Keratinocyte (primary cell): ENCODE measurements at regions not wholly inside any gene's neighbourhood (a gene's known extent, or its start where the extent isn't known, plus 50 kb on each side); places are given as distances from the start of the nearest gene placed in this dataset.

Experiments
- DNase-seq: peaks from one replicate; pipeline ENCODE4 v3.0.0-alpha.2; 2011; ENCODE audit warnings: low read depth, missing footprints, low spot score
- FAIRE-seq: peaks from 2 replicates; lab custom pipeline; 2011; peaks lifted over from hg19 to GRCh38; lab: Jason Lieb, UNC
- H2AFZ ChIP-seq: 2 replicates; pipeline ENCODE4 v1.6.0; 2012; ENCODE audit warnings: low read length, control low read depth, inconsistent platforms; ENCODE audit not compliant: control insufficient read depth
- H3K27ac ChIP-seq: 2 replicates; pipeline ENCODE4 v1.5.1; 2011; ENCODE audit warnings: low read length; ENCODE audit not compliant: control insufficient read depth, insufficient read depth
- H3K27me3 ChIP-seq: 3 replicates; pipeline ENCODE4 v1.6.0; 2011; ENCODE audit warnings: low read length; ENCODE audit not compliant: control insufficient read depth, insufficient read depth; ENCODE audit errors: extremely low read depth
- H3K36me3 ChIP-seq, 2 experiments: 2 replicates in 1 of 2; 3 replicates in 1 of 2; pipeline ENCODE4 v1.5.1; 2011; ENCODE audit warnings: low read length in 2 of 2, mild to moderate bottlenecking in 1 of 2; ENCODE audit not compliant: control insufficient read depth in 2 of 2, insufficient read depth in 2 of 2; ENCODE audit errors: extremely low read depth in 1 of 2
- H3K4me1 ChIP-seq: 3 replicates; pipeline ENCODE4 v1.5.1; 2011; ENCODE audit warnings: low read length; ENCODE audit not compliant: control insufficient read depth, insufficient read depth; ENCODE audit errors: extremely low read depth
- H3K4me2 ChIP-seq: 3 replicates; pipeline ENCODE4 v1.6.0; 2011; ENCODE audit warnings: low read depth, low read length; ENCODE audit not compliant: control insufficient read depth, insufficient read depth; ENCODE audit errors: extremely low read depth
- H3K4me3 ChIP-seq, 3 experiments: fragments of 200-600 bp in 1 of 3; sonication (generic) in 1 of 3; 2 replicates in 2 of 3; 3 replicates in 1 of 3; pipeline ENCODE4 v1.5.1; 2011 to 2016; ENCODE audit warnings: low read length in 3 of 3, mild to moderate bottlenecking in 3 of 3, control low read depth in 2 of 3, inconsistent platforms in 1 of 3, low read depth in 1 of 3, mixed read lengths in 1 of 3, mixed run types in 1 of 3, moderate library complexity in 1 of 3; ENCODE audit not compliant: control insufficient read depth in 2 of 3, insufficient read depth in 2 of 3; ENCODE audit errors: extremely low read depth in 1 of 3
- H3K79me2 ChIP-seq: 2 replicates; pipeline ENCODE4 v1.6.0; 2012; ENCODE audit warnings: low read length; ENCODE audit not compliant: control insufficient read depth, insufficient read depth
- H3K9ac ChIP-seq: 3 replicates; pipeline ENCODE4 v1.6.0; 2011; ENCODE audit warnings: low read length; ENCODE audit not compliant: control insufficient read depth, insufficient read depth; ENCODE audit errors: extremely low read depth
- H3K9me1 ChIP-seq: 3 replicates; pipeline ENCODE4 v1.6.0; 2011; ENCODE audit warnings: low read length; ENCODE audit not compliant: control insufficient read depth, insufficient read depth; ENCODE audit errors: extremely low read depth
- H3K9me3 ChIP-seq: 2 replicates; pipeline ENCODE4 v1.5.1; 2012; ENCODE audit warnings: low read depth, low read length; ENCODE audit not compliant: control insufficient read depth
- H4K20me1 ChIP-seq: 3 replicates; pipeline ENCODE4 v1.6.0; 2011; ENCODE audit warnings: low read length; ENCODE audit not compliant: control insufficient read depth, insufficient read depth; ENCODE audit errors: extremely low read depth
- CTCF ChIP-seq, 3 experiments: IDR thresholded peaks in 1 of 3; conservative IDR thresholded peaks in 1 of 3; optimal IDR thresholded peaks in 1 of 3; 2 replicates in 2 of 3; 3 replicates in 1 of 3; pipeline versions ENCODE3 to v1.5.1; 2011; ENCODE audit warnings: low read length in 3 of 3, mild to moderate bottlenecking in 3 of 3, moderate library complexity in 2 of 3, control low read depth in 1 of 3, inconsistent platforms in 1 of 3; ENCODE audit not compliant: insufficient read depth in 2 of 3; ENCODE audit errors: extremely low read depth in 1 of 3
- EZH2 ChIP-seq: IDR thresholded peaks from one replicate; pipeline ENCODE4 v1.6.1; 2012; ENCODE audit warnings: inconsistent platforms, mild to moderate bottlenecking, low read length, moderate library complexity
- dilution Hi-C: fragments of 300-500 bp; cut with MboI; formaldehyde crosslinking; loops from one replicate; pipeline ENCODE4 v1.7.0; 2020; ENCODE audit warnings: low sequenced_read_pairs; ENCODE audit not compliant: extremely low pct_ligation_motif_present

GRCh38 chr15:92316586-92317295 is 76.9 kb upstream of the ST8SIA2 start:
- no peak overlapping the region for H3K27ac ChIP-seq
- FAIRE-seq = no peak
- no peaks in the 10 kb centered on the region for H3K36me3 ChIP-seq
- H3K79me2 ChIP-seq = no peaks in the 10 kb centered on the region
- TF ChIP-seq EZH2 (no peak), CTCF (optimal IDR thresholded peaks at IDR 0.05 in 1 of 3, IDR thresholded peaks at IDR 0.05 in 1 of 3, conservative IDR thresholded peaks at IDR 0.05 in 1 of 3; ENCODE audit: extremely low read depth in 1 of 3, insufficient read depth in 2 of 3, low read length in 3 of 3) (no peak)
- no peaks in the 10 kb centered on the region for H3K4me1 ChIP-seq
- H3K4me3 ChIP-seq = no peak overlapping the region
- H3K9me3 ChIP-seq = no peaks in the 10 kb centered on the region
- DNase-seq = no peak
- H4K20me1 ChIP-seq = no peaks in the 10 kb centered on the region
- no peaks in the 10 kb centered on the region for H3K9me1 ChIP-seq
- dilution Hi-C loops = no loop called here
- no peak overlapping the region for H3K9ac ChIP-seq
- H3K4me2 ChIP-seq = no peak overlapping the region
- no peak overlapping the region for H2AFZ ChIP-seq
- H3K27me3 ChIP-seq = peaks cover 8% of the 10 kb centered on the region

- no peaks in the 10 kb centered on the region for H3K79me2 ChIP-seq
- no peaks in the 10 kb centered on the region for H4K20me1 ChIP-seq
- no peaks in the 10 kb centered on the region for H3K36me3 ChIP-seq
- no peak overlapping the region for H3K27ac ChIP-seq
- TF ChIP-seq CTCF (optimal IDR thresholded peaks at IDR 0.05 in 1 of 3, IDR thresholded peaks at IDR 0.05 in 1 of 3, conservative IDR thresholded peaks at IDR 0.05 in 1 of 3; ENCODE audit: extremely low read depth in 1 of 3, insufficient read depth in 2 of 3, low read length in 3 of 3) (no peak), EZH2 (no peak)
- DNase-seq = no peak
- peaks cover 3% of the 10 kb centered on the region for H3K27me3 ChIP-seq
- no peaks in the 10 kb centered on the region for H3K9me3 ChIP-seq
- no peak overlapping the region for H2AFZ ChIP-seq
- no peaks in the 10 kb centered on the region for H3K9me1 ChIP-seq
- dilution Hi-C loops = no loop called here
- H3K4me2 ChIP-seq = no peak overlapping the region
- no peaks in the 10 kb centered on the region for H3K4me1 ChIP-seq
- FAIRE-seq = no peak
- no peak overlapping the region for H3K4me3 ChIP-seq
- H3K9ac ChIP-seq = no peak overlapping the region
Measured at GRCh38 chr15:92320012-92320699, 73.5 kb upstream of the ST8SIA2 start.
